NCI-H2029 (cell line): ENCODE measurements at regions not wholly inside any gene's neighbourhood (a gene's known extent, or its start where the extent isn't known, plus 50 kb on each side); places are given as distances from the start of the nearest gene placed in this dataset.
"Not testable (repeated sequence)": the region's sequence is repeated elsewhere in the genome, so short reads cannot be mapped to it uniquely, and the experiment has no call there.

Source experiments
- DNase-seq: peaks from one replicate; lab custom pipeline; 2025; lab: John Stamatoyannopoulos, UW

DNA sequence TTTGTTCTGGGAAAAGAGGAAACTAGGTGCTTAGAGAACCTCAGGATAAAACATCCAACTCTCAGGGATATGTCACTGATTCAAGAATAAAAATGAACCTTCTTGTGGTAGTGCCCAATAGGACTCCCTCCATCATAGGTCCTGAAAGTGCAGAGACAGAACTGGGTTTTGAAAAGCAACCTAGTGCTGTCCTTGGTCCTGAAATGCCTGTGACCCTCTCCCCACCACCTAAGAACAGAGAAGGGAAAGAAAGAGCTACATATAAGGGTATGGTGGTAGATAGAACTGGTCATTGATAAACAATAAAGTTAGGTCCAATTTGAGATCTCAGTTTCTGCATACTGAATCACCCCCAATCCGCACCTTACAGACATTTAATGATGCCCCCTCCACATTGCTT is 953.3 kb downstream of the XPNPEP1 start:
- no peak for DNase-seq

DNA sequence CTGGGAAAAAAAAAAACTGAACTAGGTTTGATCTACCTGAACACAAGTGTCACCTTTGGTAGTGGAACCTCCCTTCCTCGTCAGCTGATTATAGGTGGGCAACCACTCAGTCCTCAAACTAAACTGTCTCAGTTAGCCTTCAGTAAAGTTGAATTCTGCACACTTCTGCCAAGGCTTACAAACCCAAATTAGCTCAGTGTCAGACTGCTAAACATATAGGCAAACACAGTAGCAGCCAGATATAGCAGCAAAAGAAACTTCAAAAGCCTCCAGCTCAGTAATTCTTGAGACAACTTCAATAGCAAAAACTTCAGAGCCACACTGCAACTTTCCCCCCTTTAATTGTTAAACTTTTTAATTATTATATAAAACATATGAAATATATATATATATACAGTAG is 956.9 kb downstream of the XPNPEP1 start:
- DNase-seq = no peak

DNA sequence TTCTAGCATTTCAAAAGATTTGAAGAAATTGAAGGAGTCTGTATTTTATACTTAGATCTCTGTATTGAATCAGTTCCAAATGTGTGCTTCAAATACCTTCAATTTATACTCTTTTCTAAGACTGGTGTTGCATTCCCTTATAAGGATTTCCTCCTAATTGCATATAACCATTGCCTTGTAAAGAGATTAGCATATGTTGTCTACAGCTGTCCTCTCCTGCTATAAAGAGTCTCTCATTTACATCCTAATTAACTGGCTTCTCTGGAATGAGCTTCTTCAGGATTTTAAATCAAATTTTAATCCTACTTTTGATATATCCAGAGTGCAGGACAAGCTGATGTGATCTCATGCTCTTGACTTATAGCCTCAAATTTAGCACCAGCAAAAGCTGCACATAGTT is 957.3 kb downstream of the XPNPEP1 start:
- DNase-seq = no peak

DNA sequence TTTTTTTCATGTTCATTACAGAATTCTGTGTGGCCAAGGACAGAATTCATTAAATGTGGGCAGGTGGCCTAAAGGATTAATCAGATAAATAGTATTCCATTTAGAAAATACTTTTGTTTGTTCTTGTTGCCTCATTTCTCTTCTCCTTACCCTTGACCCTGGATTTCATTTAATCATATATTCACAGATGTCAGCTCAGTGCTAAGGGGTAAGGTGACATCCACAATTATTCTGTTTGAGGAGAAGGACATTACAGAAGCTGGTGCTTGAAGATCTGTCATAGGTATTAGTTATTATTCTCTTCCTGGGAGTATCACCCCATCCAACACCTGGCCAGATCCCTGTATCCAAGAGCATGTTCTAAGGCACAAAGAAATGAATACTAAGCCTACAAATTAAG is 961.1 kb downstream of the XPNPEP1 start:
- DNase-seq = no peak

DNA sequence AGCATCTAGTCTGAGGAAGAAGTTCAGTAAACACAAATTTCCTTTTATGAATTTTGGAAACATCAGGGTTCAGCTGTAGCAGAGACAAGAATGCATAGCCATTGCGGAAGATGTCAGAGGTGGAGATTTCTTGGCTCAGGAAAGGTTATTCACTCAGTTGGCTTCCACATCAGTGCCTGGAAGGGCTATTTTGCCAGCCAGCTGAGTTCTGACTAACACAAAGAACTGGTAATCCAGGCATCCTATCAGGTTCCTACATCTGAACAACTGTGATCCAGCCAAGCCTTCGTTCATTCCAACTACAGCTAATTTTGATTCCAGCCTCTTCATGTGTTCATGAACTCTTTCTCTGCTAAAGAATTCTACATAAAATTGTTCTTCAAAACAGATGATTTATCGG is 965.6 kb downstream of the XPNPEP1 start:
- DNase-seq = no peak

DNA sequence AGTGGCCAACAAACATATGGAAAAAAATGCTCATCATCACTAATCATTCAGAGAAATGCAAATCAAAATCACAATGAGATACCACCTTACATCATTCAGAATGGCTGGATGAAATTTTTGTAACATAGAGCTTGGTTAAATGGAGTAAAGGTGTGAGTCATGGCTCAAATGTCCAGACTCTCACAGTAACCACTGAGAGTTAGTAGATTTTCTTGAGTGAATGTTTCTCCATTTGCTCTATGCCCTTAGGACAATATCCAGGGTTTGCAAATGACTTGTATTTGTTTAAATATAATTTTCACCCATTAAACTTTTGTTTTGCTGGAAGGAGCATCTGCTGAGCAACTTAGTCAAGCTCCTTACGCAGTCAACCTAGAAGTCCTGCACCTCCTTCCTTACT is 967.2 kb downstream of the XPNPEP1 start:
- no peak for DNase-seq

DNA sequence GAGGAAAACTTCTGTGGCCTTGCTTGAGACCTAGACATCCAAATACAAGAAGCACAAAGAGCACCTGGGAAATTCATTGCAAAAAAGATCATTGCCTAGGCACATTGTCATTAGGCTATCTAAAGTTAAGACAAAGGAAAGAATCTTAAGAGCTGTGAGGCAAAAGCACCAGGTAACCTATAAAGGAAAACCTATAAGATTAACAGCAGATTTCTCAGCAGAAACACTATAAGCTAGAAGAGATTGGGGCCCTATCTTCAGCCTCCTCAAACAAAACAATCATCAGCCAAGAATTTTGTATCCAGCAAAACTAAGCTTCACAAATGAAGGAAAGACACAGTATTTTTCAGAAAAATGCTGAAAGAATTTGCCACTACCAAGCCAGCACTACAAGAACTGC is 1003.3 kb downstream of the XPNPEP1 start:
- DNase-seq = not testable (repeated sequence)

DNA sequence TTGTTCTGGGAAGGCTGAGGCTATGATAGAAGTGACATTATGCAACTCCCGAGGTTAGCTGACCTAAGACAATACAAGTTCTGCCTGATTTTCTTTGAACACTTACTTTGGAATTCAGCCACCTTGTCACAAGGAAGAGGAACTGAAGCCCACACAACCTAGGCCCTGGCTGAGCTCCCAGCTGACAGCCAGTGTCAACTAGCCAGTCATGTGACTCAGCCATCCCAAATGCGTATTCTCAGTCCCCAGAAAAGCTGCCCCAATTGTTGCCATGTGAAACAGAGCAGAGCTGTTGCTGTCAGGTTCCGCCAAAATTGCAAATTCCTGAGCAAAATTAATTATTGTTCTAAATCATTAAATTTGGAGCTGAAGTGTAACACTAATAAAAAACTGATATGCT is 1010.0 kb downstream of the XPNPEP1 start:
- no peak for DNase-seq

DNA sequence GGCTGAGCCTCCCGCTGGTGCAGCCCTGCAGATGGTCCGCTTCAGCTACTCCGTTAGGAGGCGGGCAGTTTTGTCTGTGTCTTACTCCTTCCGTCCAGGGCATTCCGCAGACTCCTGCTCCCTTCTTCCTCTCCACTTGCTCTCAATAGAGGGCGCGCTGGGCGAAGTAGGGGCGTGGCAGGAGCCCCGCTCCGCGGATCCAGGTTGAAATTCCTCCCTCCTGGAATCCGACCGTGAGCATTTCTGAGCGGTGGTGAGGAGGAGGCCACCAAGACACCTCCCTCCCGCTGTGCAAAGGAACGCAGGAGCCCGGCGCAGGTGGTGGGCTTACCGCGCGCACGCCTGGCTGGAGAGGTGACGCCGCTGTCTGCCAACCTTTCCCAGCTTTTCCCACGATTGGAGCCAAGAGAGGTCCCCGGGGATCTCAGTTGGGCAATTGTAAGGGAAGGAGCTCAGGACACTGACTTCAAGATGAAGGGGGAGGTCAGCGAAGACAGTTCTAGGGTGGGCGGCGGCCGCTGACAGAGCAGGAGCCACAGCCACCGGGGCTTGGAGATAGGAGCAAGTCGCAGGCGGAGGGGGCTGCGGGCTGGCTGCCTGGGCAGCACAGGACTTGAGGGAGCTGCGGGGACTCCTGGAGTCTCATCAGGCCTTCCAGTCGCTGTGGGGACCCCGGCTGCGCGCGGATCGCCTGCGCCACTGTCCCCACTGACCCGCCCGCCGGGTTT is 1011.3 kb downstream of the XPNPEP1 start:
- DNase-seq = no peak

DNA sequence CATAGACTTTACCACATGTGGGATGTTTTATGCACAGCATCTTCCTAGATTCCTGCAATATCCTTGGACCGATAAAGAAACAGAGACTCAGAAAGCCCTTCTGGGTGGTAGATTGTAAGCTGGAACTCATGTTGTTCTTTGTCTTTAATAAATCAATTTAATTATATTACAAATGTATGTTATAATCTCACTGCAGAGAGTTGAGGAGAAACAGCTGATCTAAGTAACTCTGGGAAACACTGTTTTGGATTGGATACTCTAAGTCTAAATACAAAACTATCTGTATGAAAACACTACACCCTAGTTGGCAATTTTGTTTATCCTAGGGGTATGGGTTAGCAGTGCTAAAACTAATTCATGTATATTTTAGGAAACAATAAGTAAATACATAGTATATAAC is 1015.2 kb downstream of the XPNPEP1 start:
- DNase-seq = no peak

DNA sequence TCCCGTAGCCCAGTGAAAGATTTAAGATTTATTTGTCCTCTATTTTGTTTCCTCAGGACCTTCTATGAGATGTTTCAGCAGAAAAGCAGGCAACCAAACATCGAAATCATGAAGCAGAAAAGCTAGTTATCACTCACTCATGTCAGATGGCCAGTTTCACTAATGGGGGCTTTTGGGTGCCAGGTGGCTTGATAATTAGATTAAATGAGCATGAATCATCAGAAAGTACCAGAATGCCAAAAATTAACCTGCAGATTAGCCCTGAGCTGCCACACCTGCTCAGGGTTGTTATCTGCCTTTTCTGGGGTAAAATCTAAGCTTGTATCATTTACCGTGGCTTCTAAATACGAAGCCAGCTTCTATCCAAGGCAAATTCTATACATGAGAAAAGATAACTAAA is 1017.5 kb downstream of the XPNPEP1 start:
- DNase-seq = no peak

DNA sequence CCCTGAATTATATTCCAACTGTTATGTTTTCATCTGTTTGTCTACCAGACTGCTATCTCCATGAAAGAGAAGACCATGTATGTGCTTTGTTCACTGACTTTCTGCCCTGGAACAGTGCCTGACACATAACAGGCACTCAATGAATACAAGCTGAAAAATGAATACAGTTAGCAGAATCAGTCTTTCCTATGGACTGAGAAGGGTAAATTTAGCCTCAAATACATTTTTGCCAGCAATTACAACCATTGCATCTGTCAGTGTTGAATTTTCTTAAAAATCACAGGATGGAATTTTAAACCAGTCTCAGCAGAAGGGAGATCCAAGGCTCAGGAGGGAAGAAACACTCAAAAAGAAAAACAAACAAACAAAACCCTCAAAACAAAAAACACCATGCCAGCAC is 1018.1 kb downstream of the XPNPEP1 start:
- DNase-seq = no peak

DNA sequence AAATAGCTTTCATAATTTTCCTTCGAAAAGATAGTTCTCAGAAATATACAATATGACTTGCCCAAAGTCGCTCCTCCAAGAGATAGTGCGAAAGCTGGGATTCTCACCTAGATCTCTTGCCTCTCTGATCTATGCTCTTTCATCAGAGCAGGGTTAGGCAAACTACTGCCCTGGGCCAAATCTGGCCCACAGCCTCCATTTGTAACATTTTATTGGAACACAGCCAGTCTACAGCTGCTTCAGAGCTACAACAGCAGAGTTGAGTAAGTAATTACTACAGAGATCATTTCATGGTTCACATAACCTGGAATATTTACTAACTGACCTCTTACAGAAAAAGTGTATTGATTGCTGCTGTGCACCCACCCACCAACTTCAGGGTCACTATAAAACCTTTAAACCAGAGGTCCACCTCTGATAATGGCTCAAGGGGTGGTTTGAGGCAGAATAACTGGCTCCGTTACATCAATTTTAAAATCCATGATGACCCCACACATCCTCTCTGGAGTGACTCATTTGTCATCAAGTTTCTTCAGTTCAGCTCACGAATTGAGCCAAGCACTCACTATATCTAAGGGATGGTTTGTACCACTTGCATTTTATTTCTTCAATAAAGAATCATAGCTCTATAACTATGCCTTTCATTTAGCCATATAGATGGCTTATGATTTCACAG is 1019.0 kb downstream of the XPNPEP1 start:
- DNase-seq = no peak

DNA sequence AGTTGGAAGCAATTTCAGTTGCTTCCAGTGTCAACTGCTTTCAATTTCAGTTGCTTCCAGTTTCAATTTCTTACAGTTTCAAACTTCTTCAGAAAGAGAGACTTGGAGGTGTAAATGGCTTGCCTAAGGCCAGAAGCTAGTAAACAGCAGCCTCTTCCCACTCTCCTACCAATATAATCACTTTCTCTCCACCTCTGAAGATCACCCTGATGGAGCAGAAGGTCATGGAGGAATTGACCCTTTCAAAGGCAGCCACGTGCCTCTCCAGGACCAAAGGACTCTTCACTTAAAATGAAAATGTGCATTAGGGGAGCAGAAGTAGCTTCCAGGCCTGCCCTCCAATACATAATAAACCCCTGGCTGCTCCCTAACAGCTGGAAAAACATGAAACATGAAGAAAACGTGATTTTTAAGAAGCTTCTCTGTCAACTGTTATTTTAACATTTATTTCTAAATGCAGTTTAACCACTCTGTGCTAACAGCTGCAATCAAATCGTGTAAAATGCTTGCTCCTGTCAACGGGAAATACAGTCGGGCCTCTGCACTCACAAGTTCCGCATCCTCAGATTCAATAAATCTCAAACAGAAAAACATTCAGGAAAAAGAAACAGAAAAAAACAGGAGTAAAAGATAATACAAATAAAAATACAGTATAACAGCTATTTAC is 1020.6 kb downstream of the XPNPEP1 start:
- DNase-seq = no peak

DNA sequence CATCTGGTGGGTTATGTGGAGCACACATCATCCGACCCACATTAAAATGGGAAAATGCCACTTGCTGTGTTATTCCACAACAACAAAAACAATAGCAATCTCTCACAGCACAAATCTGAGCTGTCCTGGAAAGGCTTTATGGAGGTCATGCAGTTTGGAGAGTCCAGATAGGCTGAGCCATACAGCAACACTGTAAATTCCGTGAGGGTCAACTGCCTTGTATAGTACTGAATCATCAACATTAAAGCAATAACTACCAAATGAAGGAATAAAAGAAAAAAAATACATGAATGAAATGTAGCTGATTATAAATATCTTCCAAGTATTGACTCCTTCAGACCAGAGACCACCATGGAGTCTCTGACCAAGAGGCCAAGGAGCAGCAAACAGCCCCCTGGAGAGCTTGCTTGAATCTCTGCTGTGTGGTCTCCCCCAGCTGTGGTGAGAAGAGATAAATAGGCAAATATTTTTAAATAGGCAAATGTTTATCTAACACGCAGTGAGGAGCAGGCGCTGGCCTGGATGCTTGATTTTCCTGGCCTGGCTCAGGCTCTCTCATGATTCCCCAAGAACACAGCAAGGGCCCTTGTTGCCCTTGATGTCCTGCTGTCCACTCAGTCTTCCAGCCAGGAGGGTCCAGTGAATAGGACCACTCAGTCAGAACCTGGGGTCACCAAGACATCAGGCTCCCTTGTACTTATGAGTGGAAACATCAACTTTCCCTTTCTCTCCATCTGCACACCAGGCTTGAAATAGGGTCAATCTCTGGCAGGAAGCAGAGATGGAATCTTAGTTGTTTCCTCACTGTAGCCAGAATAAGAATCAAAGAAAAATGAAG is 1021.3 kb downstream of the XPNPEP1 start:
- DNase-seq = no peak

DNA sequence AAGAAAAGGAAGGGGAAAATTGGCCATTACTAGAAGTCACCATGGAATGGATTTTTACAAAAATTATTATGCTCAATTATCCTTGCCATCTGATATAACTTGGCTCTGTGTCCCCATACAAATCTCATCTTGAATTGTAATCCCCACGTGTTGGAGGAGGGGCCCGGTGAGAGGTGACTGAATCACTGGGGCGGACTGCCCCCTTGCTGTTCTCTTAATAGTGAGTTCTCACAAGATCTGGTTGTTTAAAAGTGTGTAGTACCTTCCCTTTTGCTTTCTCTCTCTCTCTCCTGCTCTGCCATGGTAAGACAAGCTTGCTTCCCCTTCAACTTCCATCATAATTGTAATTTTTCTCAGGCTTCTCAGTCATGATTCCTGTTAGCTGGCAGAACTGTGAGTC is 1023.6 kb downstream of the XPNPEP1 start:
- DNase-seq = no peak

DNA sequence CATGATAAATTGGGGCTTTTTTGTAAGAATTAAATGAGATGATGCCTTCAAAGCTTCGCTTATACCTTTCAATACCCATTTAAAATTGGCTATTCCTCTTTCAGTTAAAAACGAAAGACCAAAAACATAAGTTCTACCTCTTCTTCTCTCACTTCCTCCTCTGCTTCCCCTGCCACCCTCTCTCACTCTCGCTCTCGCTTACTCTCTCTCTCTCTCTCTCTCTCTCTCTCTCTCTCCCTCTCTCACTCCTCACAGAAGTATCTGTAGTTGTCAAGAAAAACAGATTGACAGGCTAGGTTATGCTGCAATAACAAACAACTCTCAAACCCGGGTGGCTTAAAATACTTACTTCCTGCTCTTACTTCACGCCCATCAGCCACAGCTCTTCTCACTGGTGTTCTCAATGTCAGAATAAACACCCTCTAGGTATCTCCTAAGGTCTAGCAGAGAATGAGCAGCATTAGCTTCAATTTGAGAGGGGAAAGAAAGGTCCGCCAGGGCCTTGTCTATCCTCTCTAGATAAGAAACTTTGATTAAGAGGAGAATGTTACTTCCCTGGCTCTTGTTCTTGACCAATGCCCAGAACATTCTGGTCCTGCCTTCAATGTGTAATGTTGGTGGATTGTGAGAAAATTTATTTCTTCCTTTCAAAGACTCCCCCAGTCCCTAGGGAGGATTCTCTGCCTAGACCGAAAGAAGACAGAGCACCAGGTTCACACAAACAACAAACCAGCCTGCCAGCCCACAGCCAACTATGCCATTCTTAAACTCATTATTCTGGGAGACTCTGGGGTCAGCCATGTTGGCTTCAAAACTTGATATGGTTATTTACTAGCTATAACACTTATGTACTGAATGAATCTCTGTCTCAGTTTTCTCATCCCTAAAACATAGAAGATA is 1028.7 kb downstream of the XPNPEP1 start:
- no peak for DNase-seq

DNA sequence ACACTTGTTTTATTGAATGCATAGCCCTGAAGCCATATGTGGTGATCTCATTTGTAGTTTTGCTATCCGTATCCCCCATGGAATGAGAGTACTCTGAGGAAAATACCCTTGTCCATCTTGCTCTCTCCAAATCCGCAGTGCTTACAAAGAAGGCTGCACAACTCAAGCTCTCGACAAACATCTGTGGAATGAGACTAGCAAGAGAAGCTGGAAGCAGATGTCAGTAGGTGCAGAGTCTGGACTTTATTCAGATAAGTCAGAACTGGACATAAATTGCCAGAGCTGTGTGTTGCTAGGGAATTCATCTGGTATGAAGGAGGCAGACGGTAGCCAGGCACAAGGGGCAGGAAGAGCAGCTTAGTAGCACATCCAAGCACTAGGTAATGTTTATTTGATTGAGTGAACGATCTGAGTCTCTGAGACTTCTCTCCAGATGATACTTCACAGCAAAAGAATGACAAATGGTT is 1046.2 kb downstream of the XPNPEP1 start:
- no peak for DNase-seq

DNA sequence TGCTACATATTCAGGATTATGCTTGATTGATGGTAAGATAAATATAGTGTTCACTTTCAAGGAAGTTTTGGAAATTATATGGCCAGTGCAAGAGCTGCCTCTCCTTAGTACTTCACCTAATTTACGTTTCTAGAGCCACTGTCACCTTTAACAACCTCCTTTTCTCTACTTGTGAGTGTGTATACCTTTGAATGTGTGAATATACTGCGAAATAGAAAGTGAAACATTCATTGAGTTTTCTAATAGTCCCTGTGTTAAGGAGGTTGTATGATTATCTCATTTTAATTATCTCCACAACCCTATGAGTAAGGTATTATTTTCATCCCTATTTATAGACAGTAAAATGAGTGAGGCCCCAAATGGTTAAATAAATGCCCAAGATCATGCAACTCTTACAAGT is 1050.5 kb downstream of the XPNPEP1 start:
- DNase-seq = no peak

DNA sequence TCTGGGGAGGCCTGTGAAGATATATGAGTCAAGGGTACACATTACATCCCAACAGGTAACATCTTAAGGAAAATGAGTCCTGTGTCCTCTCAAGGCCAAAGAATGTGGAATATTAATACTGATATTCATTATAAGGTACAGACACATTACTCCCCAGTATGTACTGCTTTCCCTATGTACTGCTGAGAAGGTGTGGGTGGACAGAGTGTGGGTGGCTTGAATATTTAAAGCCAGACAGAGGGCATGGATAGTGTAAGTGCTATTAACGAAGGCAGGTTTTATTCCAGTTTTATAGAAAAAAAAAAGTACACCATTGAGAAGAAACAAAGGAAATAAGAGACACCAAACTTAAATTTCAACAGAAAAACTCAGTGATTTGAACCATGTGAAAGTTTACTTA is 1054.4 kb downstream of the XPNPEP1 start:
- no peak for DNase-seq

DNA sequence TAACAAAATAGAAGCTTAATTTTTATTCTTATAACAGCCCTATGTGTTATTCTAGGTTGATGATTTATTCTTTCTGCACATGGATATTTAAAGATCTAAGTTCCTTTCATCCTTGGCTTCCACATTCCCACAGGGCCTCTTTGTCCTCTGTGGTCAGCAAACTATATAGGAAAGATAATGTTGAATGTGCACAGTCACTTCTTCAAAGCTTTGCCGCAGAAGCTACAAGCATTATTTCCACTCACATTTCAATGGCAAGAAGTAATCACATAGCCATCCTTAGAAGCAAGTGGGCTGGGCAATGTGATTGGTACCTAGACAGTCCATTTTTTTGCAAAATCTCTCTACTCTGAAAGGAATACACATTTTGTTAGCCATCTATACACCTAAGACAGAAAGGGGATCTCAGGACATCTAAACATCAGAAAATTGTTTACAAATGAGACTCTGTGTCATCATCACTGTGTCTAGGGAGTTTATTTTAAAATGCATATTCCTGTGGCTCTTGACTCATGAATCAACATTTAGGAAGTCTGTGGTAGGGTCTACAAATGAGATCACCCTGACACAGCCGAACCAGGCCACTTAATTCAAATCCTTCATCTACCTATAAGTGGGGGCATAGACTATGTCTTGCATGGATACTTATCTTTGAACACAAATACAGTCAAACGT is 1060.5 kb downstream of the XPNPEP1 start:
- DNase-seq = no peak
